GM12878 (cell line): ENCODE measurements at regions not wholly inside any gene's neighbourhood (a gene's known extent, or its start where the extent isn't known, plus 50 kb on each side); places are given as distances from the start of the nearest gene placed in this dataset.
A peak's percentile ranks its signal among the peaks of the same experiment; 100 is the strongest.

ENCODE experiments used
- ATAC-seq: fragments of 200-7000 bp; cut with Tn5 transposase; 3 replicates; pipeline ENCODE4 v1.9.1; 2020; ENCODE audit warnings: mild to moderate bottlenecking, moderate library complexity
- BruUV-seq: library from RNA; stranded (reverse); fragments of 400-500 nt; replicated peaks from 2 replicates; lab custom pipeline; 2021; lab: Mats Ljungman, UMichigan
- CTCF ChIA-PET: fragments of 300-600 bp; sonication (Branson Sonifier 250); formaldehyde crosslinking; extraction: SDS; loops from one replicate; lab custom pipeline; 2021; ENCODE audit warnings: inconsistent platforms; lab: Yijun Ruan, JAX
- POLR2A ChIA-PET: fragments of 350-600 bp; formaldehyde crosslinking; extraction: SDS; loops from one replicate; lab custom pipeline; 2021; ENCODE audit warnings: inconsistent platforms; lab: Charles Lee
- RAD21 ChIA-PET: fragments of 300-600 bp; sonication (Branson Sonifier 250); formaldehyde crosslinking; loops from one replicate; lab custom pipeline; 2023; ENCODE audit warnings: antibody characterized with exemption; ENCODE audit not compliant: unreplicated experiment; lab: Charles Lee
- SMC1A ChIA-PET: fragments of 300-600 bp; sonication (Branson Sonifier 250); formaldehyde crosslinking; loops from one replicate; lab custom pipeline; 2023; ENCODE audit not compliant: unreplicated experiment, uncharacterized antibody; lab: Charles Lee
- DNase-seq: peaks from one replicate; pipeline ENCODE4 v3.0.0-alpha.2; 2011; ENCODE audit warnings: low read depth, low spot score
- FAIRE-seq: peaks from 3 replicates; lab custom pipeline; 2011; peaks lifted over from hg19 to GRCh38; lab: Jason Lieb, UNC
- H2AFZ ChIP-seq: 2 replicates; pipeline ENCODE4 v1.6.0; 2011; ENCODE audit warnings: low read depth, low read length, control low read depth; ENCODE audit not compliant: control insufficient read depth
- H3K27ac ChIP-seq: 2 replicates; pipeline ENCODE4 v1.5.1; 2011; ENCODE audit warnings: control low read depth; ENCODE audit not compliant: control insufficient read depth, insufficient read depth
- H3K27me3 ChIP-seq, 2 experiments: replicated peaks in 1 of 2; 2 replicates each; pipeline versions ENCODE4 v1.6.0 to v1.6.1; 2011; ENCODE audit warnings: low read length in 1 of 2; ENCODE audit not compliant: control insufficient read depth in 2 of 2, insufficient read depth in 2 of 2
- H3K36me3 ChIP-seq, 2 experiments: 2 replicates each; pipeline ENCODE4 v1.5.1; 2011; ENCODE audit warnings: low read length in 1 of 2; ENCODE audit not compliant: control insufficient read depth in 2 of 2, insufficient read depth in 2 of 2
- H3K4me1 ChIP-seq: 2 replicates; pipeline ENCODE4 v1.6.1; 2011; ENCODE audit warnings: mild to moderate bottlenecking, low read length, moderate library complexity, mixed read lengths; ENCODE audit not compliant: control insufficient read depth, insufficient read depth
- H3K4me2 ChIP-seq: 2 replicates; pipeline ENCODE4 v1.6.0; 2011; ENCODE audit warnings: control low read depth; ENCODE audit not compliant: control insufficient read depth, insufficient read depth
- H3K4me3 ChIP-seq: fragments of 200-600 bp; sonication (generic); 2 replicates; pipeline ENCODE4 v1.5.1; 2016
- H3K79me2 ChIP-seq: 2 replicates; pipeline ENCODE4 v1.6.0; 2011; ENCODE audit warnings: low read length; ENCODE audit not compliant: control insufficient read depth, insufficient read depth
- H3K9ac ChIP-seq: 2 replicates; pipeline ENCODE4 v1.8.0; 2011; ENCODE audit warnings: low read length, control low read depth, mixed read lengths; ENCODE audit not compliant: control insufficient read depth, insufficient read depth
- H3K9me3 ChIP-seq: replicated peaks from 3 replicates; pipeline ENCODE4 v1.5.1; 2011; ENCODE audit warnings: mild to moderate bottlenecking, low read length; ENCODE audit not compliant: control insufficient read depth, insufficient read depth
- H4K20me1 ChIP-seq: 2 replicates; pipeline ENCODE4 v1.6.0; 2011; ENCODE audit not compliant: control insufficient read depth, insufficient read depth
- CHD4 ChIP-seq: fragments of 200-600 bp; sonication (generic); IDR thresholded peaks from 2 replicates; pipeline ENCODE4 v1.6.1; 2016; ENCODE audit warnings: mild to moderate bottlenecking
- EGR1 ChIP-seq, 2 experiments: IDR thresholded peaks; 1 replicate in 1 of 2; 2 replicates in 1 of 2; pipeline ENCODE4 v1.6.1; 2011 to 2012; ENCODE audit warnings: low read depth in 2 of 2, low read length in 2 of 2, borderline replicate concordance in 1 of 2, mild to moderate bottlenecking in 1 of 2, moderate library complexity in 1 of 2
- EP300 ChIP-seq, 2 experiments: fragments of 150-350 bp in 1 of 2; IDR thresholded peaks; 2 replicates each; pipeline ENCODE4 v1.6.1; 2011 to 2012; ENCODE audit warnings: low read depth in 2 of 2, low read length in 2 of 2, borderline replicate concordance in 1 of 2, improper control_type of control experiment in 1 of 2, inconsistent platforms in 1 of 2; ENCODE audit not compliant: control insufficient read depth in 1 of 2
- GATAD2B ChIP-seq: fragments of 450-650 bp; conservative IDR thresholded peaks from 2 replicates; pipeline ENCODE4 v1.6.1; 2017; ENCODE audit warnings: low read depth, mild to moderate bottlenecking, moderate library complexity
- MXI1 ChIP-seq: fragments of 150-350 bp; IDR thresholded peaks from 2 replicates; pipeline ENCODE4 v1.6.1; 2011; ENCODE audit warnings: low read depth, mild to moderate bottlenecking, inconsistent platforms, low read length, improper control_type of control experiment
- PAX5 ChIP-seq: IDR thresholded peaks from 2 replicates; pipeline ENCODE4 v1.6.1; 2011; ENCODE audit warnings: low read depth, low read length, borderline replicate concordance
- RAD21 ChIP-seq: IDR thresholded peaks from 2 replicates; pipeline ENCODE4 v1.6.1; 2011; ENCODE audit warnings: mild to moderate bottlenecking, low read depth, low read length, moderate library complexity; ENCODE audit not compliant: insufficient read depth
- RELA ChIP-seq: fragments of 450-650 bp; IDR thresholded peaks from 2 replicates; pipeline ENCODE4 v1.8.0; 2014; ENCODE audit warnings: borderline replicate concordance; ENCODE audit not compliant: partially characterized antibody
- YY1 ChIP-seq: IDR thresholded peaks from 2 replicates; pipeline ENCODE4 v1.6.1; 2011; ENCODE audit warnings: low read depth, mild to moderate bottlenecking, low read length
- WGBS: methylation state at CpG from one replicate; pipeline ENCODE4 v1.1.6; 2016; ENCODE audit warnings: low lambda C conversion rate; ENCODE audit not compliant: insufficient replicate concordance, insufficient coverage; ENCODE audit errors: missing lambda C conversion rate; 5-methylcytosine and 5-hydroxymethylcytosine counted together
- in situ Hi-C: fragments of 300-500 bp; cut with MboI; formaldehyde crosslinking; loops from 9 replicates; pipeline ENCODE4 v1.14.3; 2018; ENCODE audit warnings: mixed read lengths
- intact Hi-C: fragments of 100-400 bp; cut with micrococcal nuclease; formaldehyde crosslinking; loops from one replicate; pipeline ENCODE4 v1.14.2; 2022; ENCODE audit not compliant: unreplicated experiment
- TF ChIP-seq, protein P1 (sequence below): fragments of 450-650 bp; IDR thresholded peaks from 2 replicates; pipeline ENCODE4 v1.6.1; 2017; ENCODE audit warnings: mild to moderate bottlenecking
- TF ChIP-seq, protein P2 (sequence below): IDR thresholded peaks from 2 replicates; pipeline ENCODE4 v1.6.1; 2012; ENCODE audit warnings: low read depth, low read length, improper control_type of control experiment
- TF ChIP-seq, protein P3 (sequence below): fragments of 450-650 bp; IDR thresholded peaks from 2 replicates; pipeline ENCODE4 v1.6.1; 2017; ENCODE audit warnings: borderline replicate concordance
- TF ChIP-seq, protein P4 (sequence below): fragments of 450-650 bp; IDR thresholded peaks from 2 replicates; pipeline ENCODE4 v1.6.1; 2014; ENCODE audit warnings: mild to moderate bottlenecking

DNA sequence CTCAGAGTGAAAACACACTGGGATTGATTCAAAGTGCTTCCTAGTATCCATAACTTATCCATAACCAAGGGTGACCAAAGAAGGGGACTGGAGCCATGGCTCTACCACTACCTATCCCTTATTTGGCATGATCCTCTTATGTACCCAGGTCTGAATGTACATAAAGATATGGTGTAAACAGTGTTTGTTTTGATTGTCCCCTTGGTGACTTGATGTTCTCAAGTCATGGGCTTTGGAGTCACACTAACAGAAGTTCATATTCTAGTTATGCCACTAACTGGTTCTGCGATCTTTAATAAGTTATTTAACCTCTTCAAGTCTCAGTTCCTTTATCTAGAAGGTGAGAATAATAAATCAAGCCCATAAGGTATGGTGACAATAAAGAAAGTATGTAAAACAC lies 283.4 kb upstream of the PTGER4 start:
- in situ Hi-C loops (no loop called here), intact Hi-C loops (no loop called here)
- Histone ChIP-seq H4K20me1 (no peaks in the 10 kb centered on the region), H2AFZ (no peak overlapping the region), H3K4me3 (no peak overlapping the region), H3K4me1 (peaks cover 2% of the 10 kb centered on the region; the same call in 1 of the 2 replicates), H3K9ac (no peak overlapping the region), H3K4me2 (no peak overlapping the region), H3K27ac (no peak overlapping the region), H3K27me3 (no peaks in the 10 kb centered on the region; a peak in 2 of 4 replicates), H3K36me3 (no peaks in the 10 kb centered on the region), H3K9me3 (no peaks in the 10 kb centered on the region; the same call in 2 of the 3 replicates), H3K79me2 (no peaks in the 10 kb centered on the region)
- ATAC-seq (peak; percentile 44), FAIRE-seq (no peak), DNase-seq (no peak)
- BruUV-seq, result no TSS peak
- ChIA-PET RAD21 (no interaction called here), CTCF (no interaction called here), SMC1A (no interaction called here), POLR2A (no interaction called here)
- WGBS, result 18% methylated on average over 1 of the region's 1 CpG
- TF ChIP-seq RELA (no peak), EP300 (IDR thresholded peaks at IDR 0.05; ENCODE audit: borderline replicate concordance in 1 of 2, control insufficient read depth in 1 of 2, low read depth in 2 of 2, low read length in 2 of 2) (no peak), GATAD2B (no peak), PAX5 (no peak), YY1 (no peak), CHD4 (no peak), EGR1 (IDR thresholded peaks at IDR 0.05; ENCODE audit: borderline replicate concordance in 1 of 2, low read depth in 2 of 2, low read length in 2 of 2) (no peak), RAD21 (no peak), MXI1 (no peak)
- TF ChIP-seq, protein P1, sequence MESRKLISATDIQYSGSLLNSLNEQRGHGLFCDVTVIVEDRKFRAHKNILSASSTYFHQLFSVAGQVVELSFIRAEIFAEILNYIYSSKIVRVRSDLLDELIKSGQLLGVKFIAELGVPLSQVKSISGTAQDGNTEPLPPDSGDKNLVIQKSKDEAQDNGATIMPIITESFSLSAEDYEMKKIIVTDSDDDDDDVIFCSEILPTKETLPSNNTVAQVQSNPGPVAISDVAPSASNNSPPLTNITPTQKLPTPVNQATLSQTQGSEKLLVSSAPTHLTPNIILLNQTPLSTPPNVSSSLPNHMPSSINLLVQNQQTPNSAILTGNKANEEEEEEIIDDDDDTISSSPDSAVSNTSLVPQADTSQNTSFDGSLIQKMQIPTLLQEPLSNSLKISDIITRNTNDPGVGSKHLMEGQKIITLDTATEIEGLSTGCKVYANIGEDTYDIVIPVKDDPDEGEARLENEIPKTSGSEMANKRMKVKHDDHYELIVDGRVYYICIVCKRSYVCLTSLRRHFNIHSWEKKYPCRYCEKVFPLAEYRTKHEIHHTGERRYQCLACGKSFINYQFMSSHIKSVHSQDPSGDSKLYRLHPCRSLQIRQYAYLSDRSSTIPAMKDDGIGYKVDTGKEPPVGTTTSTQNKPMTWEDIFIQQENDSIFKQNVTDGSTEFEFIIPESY, result no peak
- TF ChIP-seq, protein P2, sequence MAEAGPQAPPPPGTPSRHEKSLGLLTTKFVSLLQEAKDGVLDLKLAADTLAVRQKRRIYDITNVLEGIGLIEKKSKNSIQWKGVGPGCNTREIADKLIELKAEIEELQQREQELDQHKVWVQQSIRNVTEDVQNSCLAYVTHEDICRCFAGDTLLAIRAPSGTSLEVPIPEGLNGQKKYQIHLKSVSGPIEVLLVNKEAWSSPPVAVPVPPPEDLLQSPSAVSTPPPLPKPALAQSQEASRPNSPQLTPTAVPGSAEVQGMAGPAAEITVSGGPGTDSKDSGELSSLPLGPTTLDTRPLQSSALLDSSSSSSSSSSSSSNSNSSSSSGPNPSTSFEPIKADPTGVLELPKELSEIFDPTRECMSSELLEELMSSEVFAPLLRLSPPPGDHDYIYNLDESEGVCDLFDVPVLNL, result no peak
- TF ChIP-seq, protein P3, sequence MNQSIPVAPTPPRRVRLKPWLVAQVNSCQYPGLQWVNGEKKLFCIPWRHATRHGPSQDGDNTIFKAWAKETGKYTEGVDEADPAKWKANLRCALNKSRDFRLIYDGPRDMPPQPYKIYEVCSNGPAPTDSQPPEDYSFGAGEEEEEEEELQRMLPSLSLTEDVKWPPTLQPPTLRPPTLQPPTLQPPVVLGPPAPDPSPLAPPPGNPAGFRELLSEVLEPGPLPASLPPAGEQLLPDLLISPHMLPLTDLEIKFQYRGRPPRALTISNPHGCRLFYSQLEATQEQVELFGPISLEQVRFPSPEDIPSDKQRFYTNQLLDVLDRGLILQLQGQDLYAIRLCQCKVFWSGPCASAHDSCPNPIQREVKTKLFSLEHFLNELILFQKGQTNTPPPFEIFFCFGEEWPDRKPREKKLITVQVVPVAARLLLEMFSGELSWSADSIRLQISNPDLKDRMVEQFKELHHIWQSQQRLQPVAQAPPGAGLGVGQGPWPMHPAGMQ, result no peak
- TF ChIP-seq, protein P4, sequence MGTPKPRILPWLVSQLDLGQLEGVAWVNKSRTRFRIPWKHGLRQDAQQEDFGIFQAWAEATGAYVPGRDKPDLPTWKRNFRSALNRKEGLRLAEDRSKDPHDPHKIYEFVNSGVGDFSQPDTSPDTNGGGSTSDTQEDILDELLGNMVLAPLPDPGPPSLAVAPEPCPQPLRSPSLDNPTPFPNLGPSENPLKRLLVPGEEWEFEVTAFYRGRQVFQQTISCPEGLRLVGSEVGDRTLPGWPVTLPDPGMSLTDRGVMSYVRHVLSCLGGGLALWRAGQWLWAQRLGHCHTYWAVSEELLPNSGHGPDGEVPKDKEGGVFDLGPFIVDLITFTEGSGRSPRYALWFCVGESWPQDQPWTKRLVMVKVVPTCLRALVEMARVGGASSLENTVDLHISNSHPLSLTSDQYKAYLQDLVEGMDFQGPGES, result no peak
